ENCODE measurements at regions not wholly inside any gene's neighbourhood (a gene's known extent, or its start where the extent isn't known, plus 50 kb on each side); places are given as distances from the start of the nearest gene placed in this dataset.
"Not testable (repeated sequence)": the region's sequence is repeated elsewhere in the genome, so short reads cannot be mapped to it uniquely, and the experiment has no call there.

- Histone ChIP-seq H3K4me1 (ENCODE audit: control insufficient read depth, insufficient read depth, low read length) (no peaks in the 10 kb centered on the region), H3K9me3 (ENCODE audit: control insufficient read depth, insufficient read depth, low read depth, low read length) (no peaks in the 10 kb centered on the region), H3K36me3 (ENCODE audit: control insufficient read depth, insufficient read depth, low read length) (peaks cover 88% of the 10 kb centered on the region), H3K27ac (ENCODE audit: low read depth, low read length) (no peak overlapping the region), H3K27me3 (ENCODE audit: control insufficient read depth, insufficient read depth, low read length) (no peaks in the 10 kb centered on the region), H3K9ac (ENCODE audit: low read length) (no peak overlapping the region), H3K4me3 (ENCODE audit: low read depth, low read length) (no peak overlapping the region)
These were observed 79.7 kb downstream of the RFLNA start for GRCh38 chr12:124374567-124374966.

- no peak overlapping the region for H3K27ac ChIP-seq (ENCODE audit: low read depth, low read length)
- H3K36me3 ChIP-seq (ENCODE audit: control insufficient read depth, insufficient read depth, low read length): peaks cover 85% of the 10 kb centered on the region
- H3K27me3 ChIP-seq (ENCODE audit: control insufficient read depth, insufficient read depth, low read length): no peaks in the 10 kb centered on the region
- H3K9ac ChIP-seq (ENCODE audit: low read length): no peak overlapping the region
- no peaks in the 10 kb centered on the region for H3K9me3 ChIP-seq (ENCODE audit: control insufficient read depth, insufficient read depth, low read depth, low read length)
- no peaks in the 10 kb centered on the region for H3K4me1 ChIP-seq (ENCODE audit: control insufficient read depth, insufficient read depth, low read length)
- no peak overlapping the region for H3K4me3 ChIP-seq (ENCODE audit: low read depth, low read length)
These were observed 79.3 kb downstream of the RFLNA start for GRCh38 chr12:124374147-124374546.

GRCh38 chr12:124373701-124374100 is 78.8 kb downstream of the RFLNA start:
- H3K9ac ChIP-seq (ENCODE audit: low read length); H3K4me3 ChIP-seq (ENCODE audit: low read depth, low read length); H3K4me1 ChIP-seq (ENCODE audit: control insufficient read depth, insufficient read depth, low read length); H3K27ac ChIP-seq (ENCODE audit: low read depth, low read length); H3K27me3 ChIP-seq (ENCODE audit: control insufficient read depth, insufficient read depth, low read length); H3K9me3 ChIP-seq (ENCODE audit: control insufficient read depth, insufficient read depth, low read depth, low read length): not testable (repeated sequence)
- peaks cover 84% of the 10 kb centered on the region for H3K36me3 ChIP-seq (ENCODE audit: control insufficient read depth, insufficient read depth, low read length)

GRCh38 chr12:124372831-124373230 is 77.9 kb downstream of the RFLNA start:
- H3K36me3 ChIP-seq (ENCODE audit: control insufficient read depth, insufficient read depth, low read length): peaks cover 84% of the 10 kb centered on the region
- no peak overlapping the region for H3K9ac ChIP-seq (ENCODE audit: low read length)
- no peak overlapping the region for H3K27ac ChIP-seq (ENCODE audit: low read depth, low read length)
- H3K9me3 ChIP-seq (ENCODE audit: control insufficient read depth, insufficient read depth, low read depth, low read length): no peaks in the 10 kb centered on the region
- no peaks in the 10 kb centered on the region for H3K27me3 ChIP-seq (ENCODE audit: control insufficient read depth, insufficient read depth, low read length)
- H3K4me1 ChIP-seq (ENCODE audit: control insufficient read depth, insufficient read depth, low read length): no peaks in the 10 kb centered on the region
- no peak overlapping the region for H3K4me3 ChIP-seq (ENCODE audit: low read depth, low read length)

GRCh38 chr12:124371970-124372555 is 77.2 kb downstream of the RFLNA start:
- no peaks in the 10 kb centered on the region for H3K9me3 ChIP-seq (ENCODE audit: control insufficient read depth, insufficient read depth, low read depth, low read length)
- H3K4me1 ChIP-seq (ENCODE audit: control insufficient read depth, insufficient read depth, low read length): no peaks in the 10 kb centered on the region
- peaks cover 78% of the 10 kb centered on the region for H3K36me3 ChIP-seq (ENCODE audit: control insufficient read depth, insufficient read depth, low read length)
- no peak overlapping the region for H3K9ac ChIP-seq (ENCODE audit: low read length)
- no peak overlapping the region for H3K27ac ChIP-seq (ENCODE audit: low read depth, low read length)
- no peaks in the 10 kb centered on the region for H3K27me3 ChIP-seq (ENCODE audit: control insufficient read depth, insufficient read depth, low read length)
- H3K4me3 ChIP-seq (ENCODE audit: low read depth, low read length): no peak overlapping the region

- no peaks in the 10 kb centered on the region for H3K4me1 ChIP-seq (ENCODE audit: control insufficient read depth, insufficient read depth, low read length)
- no peaks in the 10 kb centered on the region for H3K27me3 ChIP-seq (ENCODE audit: control insufficient read depth, insufficient read depth, low read length)
- H3K4me3 ChIP-seq (ENCODE audit: low read depth, low read length): no peak overlapping the region
- no peak overlapping the region for H3K9ac ChIP-seq (ENCODE audit: low read length)
- no peak overlapping the region for H3K27ac ChIP-seq (ENCODE audit: low read depth, low read length)
- no peaks in the 10 kb centered on the region for H3K9me3 ChIP-seq (ENCODE audit: control insufficient read depth, insufficient read depth, low read depth, low read length)
- H3K36me3 ChIP-seq (ENCODE audit: control insufficient read depth, insufficient read depth, low read length): peaks cover 78% of the 10 kb centered on the region
These were observed 76.5 kb downstream of the RFLNA start for GRCh38 chr12:124371366-124371765.

- H3K27ac ChIP-seq (ENCODE audit: low read depth, low read length): no peak overlapping the region
- no peaks in the 10 kb centered on the region for H3K9me3 ChIP-seq (ENCODE audit: control insufficient read depth, insufficient read depth, low read depth, low read length)
- H3K9ac ChIP-seq (ENCODE audit: low read length): no peak overlapping the region
- H3K4me3 ChIP-seq (ENCODE audit: low read depth, low read length): no peak overlapping the region
- H3K4me1 ChIP-seq (ENCODE audit: control insufficient read depth, insufficient read depth, low read length): no peaks in the 10 kb centered on the region
- H3K27me3 ChIP-seq (ENCODE audit: control insufficient read depth, insufficient read depth, low read length): no peaks in the 10 kb centered on the region
- peaks cover 79% of the 10 kb centered on the region for H3K36me3 ChIP-seq (ENCODE audit: control insufficient read depth, insufficient read depth, low read length)
These were observed 76.0 kb downstream of the RFLNA start for GRCh38 chr12:124370851-124371250.

GRCh38 chr12:124370384-124370783 is 75.5 kb downstream of the RFLNA start:
- Histone ChIP-seq H3K4me3 (ENCODE audit: low read depth, low read length) (no peak overlapping the region), H3K9ac (ENCODE audit: low read length) (no peak overlapping the region), H3K27me3 (ENCODE audit: control insufficient read depth, insufficient read depth, low read length) (no peaks in the 10 kb centered on the region), H3K27ac (ENCODE audit: low read depth, low read length) (no peak overlapping the region), H3K9me3 (ENCODE audit: control insufficient read depth, insufficient read depth, low read depth, low read length) (no peaks in the 10 kb centered on the region), H3K36me3 (ENCODE audit: control insufficient read depth, insufficient read depth, low read length) (peaks cover 75% of the 10 kb centered on the region), H3K4me1 (ENCODE audit: control insufficient read depth, insufficient read depth, low read length) (no peaks in the 10 kb centered on the region)

- H3K9ac ChIP-seq (ENCODE audit: low read length): peak overlapping the region; percentile 2
- no peaks in the 10 kb centered on the region for H3K4me1 ChIP-seq (ENCODE audit: control insufficient read depth, insufficient read depth, low read length)
- no peak overlapping the region for H3K4me3 ChIP-seq (ENCODE audit: low read depth, low read length)
- no peaks in the 10 kb centered on the region for H3K27me3 ChIP-seq (ENCODE audit: control insufficient read depth, insufficient read depth, low read length)
- H3K9me3 ChIP-seq (ENCODE audit: control insufficient read depth, insufficient read depth, low read depth, low read length): no peaks in the 10 kb centered on the region
- peaks cover 75% of the 10 kb centered on the region for H3K36me3 ChIP-seq (ENCODE audit: control insufficient read depth, insufficient read depth, low read length)
- H3K27ac ChIP-seq (ENCODE audit: low read depth, low read length): no peak overlapping the region
These were observed 75.0 kb downstream of the RFLNA start for GRCh38 chr12:124369827-124370378.

- Histone ChIP-seq H3K36me3 (ENCODE audit: control insufficient read depth, insufficient read depth, low read length) (peaks cover 74% of the 10 kb centered on the region), H3K9ac (ENCODE audit: low read length) (peak overlapping the region; percentile 2), H3K4me3 (ENCODE audit: low read depth, low read length) (no peak overlapping the region)
These were observed 74.3 kb downstream of the RFLNA start for GRCh38 chr12:124369055-124369826.

GRCh38 chr12:124368421-124369032 is 73.6 kb downstream of the RFLNA start:
- peaks cover 75% of the 10 kb centered on the region for H3K36me3 ChIP-seq (ENCODE audit: control insufficient read depth, insufficient read depth, low read length)

More at GRCh38 chr12:124369055-124369826, 74.3 kb downstream of the RFLNA start:
- Histone ChIP-seq H3K27me3 (ENCODE audit: control insufficient read depth, insufficient read depth, low read length) (no peaks in the 10 kb centered on the region), H3K9me3 (ENCODE audit: control insufficient read depth, insufficient read depth, low read depth, low read length) (no peaks in the 10 kb centered on the region), H3K27ac (ENCODE audit: low read depth, low read length) (peak overlapping the region; percentile 47; the same call in 1 of the 2 replicates), H3K4me1 (ENCODE audit: control insufficient read depth, insufficient read depth, low read length) (no peaks in the 10 kb centered on the region)

More at GRCh38 chr12:124368421-124369032, 73.6 kb downstream of the RFLNA start:
- Histone ChIP-seq H3K9me3 (ENCODE audit: control insufficient read depth, insufficient read depth, low read depth, low read length) (no peaks in the 10 kb centered on the region), H3K4me1 (ENCODE audit: control insufficient read depth, insufficient read depth, low read length) (no peaks in the 10 kb centered on the region), H3K9ac (ENCODE audit: low read length) (no peak overlapping the region), H3K27me3 (ENCODE audit: control insufficient read depth, insufficient read depth, low read length) (no peaks in the 10 kb centered on the region), H3K27ac (ENCODE audit: low read depth, low read length) (no peak overlapping the region), H3K4me3 (ENCODE audit: low read depth, low read length) (no peak overlapping the region)
